Left renal pelvis (tissue), 4 donors: ENCODE measurements at regions not wholly inside any gene's neighbourhood (a gene's known extent, or its start where the extent isn't known, plus 50 kb on each side); places are given as distances from the start of the nearest gene placed in this dataset.

Experiments
- DNase-seq, 4 donors: peaks; one replicate each; pipeline ENCODE4 v3.0.0-alpha.2; 2013; ENCODE audit warnings: low read depth in 4 of 4, low spot score in 3 of 4

DNA sequence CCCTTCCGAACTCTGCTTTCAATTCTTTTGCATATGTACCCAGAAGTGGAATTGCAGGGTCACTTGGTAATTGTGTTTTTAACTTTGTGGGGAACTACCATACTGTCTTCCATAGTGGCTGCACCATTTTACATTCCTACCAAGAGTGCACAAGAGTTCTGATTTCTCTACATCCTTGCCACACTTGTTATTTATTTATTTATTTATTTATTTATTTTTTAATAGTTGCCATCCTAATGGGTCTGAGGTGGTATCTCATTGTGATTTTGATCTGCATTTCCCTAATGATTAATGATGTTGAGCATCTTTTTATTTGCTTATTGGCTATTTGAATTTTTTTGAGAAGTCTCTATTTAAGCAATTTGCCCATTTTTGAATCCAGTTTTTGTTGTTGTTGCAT is 422.4 kb downstream of the PTPRU start:
- no peak for DNase-seq

DNA sequence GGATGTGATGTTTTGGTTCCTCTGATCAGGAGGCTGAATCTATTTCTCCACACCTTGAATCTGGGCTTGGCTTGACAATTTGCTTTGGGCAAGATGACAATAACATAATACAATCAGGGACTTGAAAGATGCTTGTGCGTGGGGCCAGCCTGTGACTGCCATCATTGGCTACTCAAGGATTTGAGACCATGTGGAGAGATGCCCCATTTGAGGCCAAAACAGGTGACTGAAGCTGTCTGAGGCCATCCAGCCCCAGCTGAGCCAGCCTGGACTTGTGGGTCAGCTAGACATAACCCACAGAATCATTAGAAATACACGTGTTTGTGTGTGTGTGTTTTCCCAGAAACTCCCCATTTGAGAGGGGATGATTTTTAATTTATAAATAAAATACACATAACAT is 421.5 kb downstream of the PTPRU start:
- no peak for DNase-seq

DNA sequence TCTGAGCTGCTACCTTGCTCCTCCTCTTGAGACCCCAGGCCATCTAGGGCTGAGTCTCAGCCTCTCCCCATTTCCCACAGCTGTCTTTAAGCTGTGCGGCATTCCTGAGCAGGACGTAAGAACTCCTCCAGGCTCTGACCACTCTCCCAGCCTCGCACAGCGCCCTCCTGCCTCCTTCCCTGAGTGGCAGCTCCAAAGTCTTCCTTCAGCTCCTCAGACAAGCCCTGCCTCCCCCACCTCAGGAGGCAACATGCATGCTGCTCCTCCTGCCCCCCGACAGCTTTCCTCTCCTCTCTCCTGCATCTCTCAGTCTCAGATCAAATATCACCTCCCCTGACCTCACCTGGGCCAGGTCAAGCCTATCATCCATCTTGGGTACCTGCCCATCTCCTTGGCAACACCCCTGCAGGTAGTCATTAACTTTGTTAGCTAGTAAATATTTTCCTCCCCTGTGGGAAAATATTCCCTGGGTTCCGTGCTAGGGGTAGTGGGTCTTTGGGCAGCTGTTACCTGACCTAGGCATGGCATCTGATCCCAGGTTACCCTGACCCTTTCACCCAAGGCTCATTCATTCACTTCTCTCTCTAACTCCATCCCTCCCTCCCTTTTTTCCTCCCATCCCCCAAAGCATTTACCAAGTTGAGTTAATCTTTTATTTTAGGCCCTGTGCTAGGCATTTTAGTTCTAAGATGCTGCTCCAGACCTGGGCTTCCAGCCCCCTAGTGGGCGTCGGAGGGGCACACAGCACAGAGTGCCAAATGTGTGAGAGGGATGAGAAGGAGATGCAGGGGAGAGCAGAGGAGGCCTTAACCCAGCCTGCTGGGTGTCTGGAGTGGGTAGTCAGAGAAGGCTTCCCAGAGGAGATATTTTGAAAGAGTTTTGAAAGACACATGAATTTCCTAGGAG is 419.9 kb downstream of the PTPRU start:
- no peak for DNase-seq

DNA sequence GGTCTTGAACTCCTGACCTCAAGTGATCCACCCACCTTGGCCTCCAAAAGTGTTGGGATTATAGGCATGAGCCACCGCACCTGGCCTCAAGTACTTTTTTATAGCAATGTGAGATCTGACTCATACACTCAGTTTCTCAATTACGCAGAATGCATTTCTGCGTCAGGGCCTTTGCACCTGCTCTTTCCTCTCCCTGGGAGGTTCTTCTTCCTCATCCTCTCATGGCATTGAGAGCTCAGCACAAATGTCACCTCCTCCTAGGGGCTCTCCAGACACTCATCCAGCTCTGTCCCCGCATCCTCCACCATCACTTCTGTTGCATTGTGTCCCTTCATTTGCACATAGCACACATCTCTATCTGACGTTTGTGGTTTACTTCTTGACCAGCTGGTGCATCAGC is 418.8 kb downstream of the PTPRU start:
- DNase-seq: no peak

DNA sequence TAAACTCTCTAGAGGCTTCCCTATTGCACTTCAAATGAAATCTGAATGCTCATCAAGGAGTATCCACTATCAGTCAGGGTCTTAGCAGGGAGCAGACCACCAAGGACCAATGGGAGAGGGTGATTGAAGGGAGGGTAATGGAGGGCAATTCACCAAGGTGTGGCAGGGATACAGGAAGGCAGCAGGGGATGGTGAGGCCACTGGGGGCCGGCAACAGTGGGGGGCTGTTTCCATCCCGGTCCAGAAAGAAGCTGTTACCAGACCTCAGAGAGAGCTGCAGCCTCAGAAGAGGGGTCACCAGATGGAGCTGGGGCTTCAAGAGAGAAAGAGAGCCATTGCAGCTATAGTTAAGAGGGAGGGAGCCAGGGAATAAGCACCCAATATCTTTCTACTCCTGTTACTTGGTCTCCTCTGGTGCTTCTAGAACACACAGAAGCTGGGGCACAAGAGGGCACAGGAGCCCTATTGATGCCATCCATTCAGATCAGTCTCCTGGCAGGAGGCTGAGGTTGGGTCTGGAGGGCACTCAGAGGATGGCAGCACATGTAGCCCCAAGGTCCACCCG is 417.6 kb downstream of the PTPRU start:
- DNase-seq: no peak

DNA sequence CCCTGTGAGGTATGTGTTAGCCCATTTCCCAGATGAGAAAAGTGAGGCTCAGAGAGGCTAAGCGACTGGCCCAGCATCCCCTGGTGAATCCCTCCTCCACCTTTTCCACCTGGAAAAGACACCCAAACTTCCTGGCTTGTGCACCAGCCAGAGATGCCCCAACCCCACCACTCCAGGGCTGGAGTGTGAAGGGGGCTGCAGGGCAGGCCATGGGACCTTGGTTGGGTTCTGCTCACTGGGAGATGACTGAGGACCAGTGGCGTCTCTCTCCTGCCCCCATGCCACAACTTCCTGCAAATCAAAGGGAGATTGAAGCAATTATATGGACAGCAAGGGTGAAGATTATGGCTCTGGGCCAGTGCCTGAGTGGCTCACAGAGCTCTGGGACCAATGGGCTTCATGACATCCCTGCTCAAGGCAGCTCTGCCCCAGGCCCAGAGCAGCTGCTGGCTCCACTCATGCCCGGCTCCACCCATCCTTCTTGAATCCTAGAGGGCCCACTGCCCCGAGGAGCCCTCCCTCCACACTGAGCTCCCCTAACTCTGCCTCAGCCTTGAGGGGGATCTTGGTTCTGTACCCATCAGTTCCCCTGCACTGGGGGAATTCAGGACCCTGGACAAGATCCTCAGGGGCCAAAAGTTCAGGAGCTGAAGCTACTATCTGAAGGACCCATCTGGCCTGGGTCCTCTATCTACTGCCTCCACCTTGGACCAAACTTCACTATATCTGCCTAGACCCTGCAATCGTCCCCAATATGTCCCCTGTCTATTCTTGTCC is 416.9 kb downstream of the PTPRU start:
- no peak for DNase-seq

DNA sequence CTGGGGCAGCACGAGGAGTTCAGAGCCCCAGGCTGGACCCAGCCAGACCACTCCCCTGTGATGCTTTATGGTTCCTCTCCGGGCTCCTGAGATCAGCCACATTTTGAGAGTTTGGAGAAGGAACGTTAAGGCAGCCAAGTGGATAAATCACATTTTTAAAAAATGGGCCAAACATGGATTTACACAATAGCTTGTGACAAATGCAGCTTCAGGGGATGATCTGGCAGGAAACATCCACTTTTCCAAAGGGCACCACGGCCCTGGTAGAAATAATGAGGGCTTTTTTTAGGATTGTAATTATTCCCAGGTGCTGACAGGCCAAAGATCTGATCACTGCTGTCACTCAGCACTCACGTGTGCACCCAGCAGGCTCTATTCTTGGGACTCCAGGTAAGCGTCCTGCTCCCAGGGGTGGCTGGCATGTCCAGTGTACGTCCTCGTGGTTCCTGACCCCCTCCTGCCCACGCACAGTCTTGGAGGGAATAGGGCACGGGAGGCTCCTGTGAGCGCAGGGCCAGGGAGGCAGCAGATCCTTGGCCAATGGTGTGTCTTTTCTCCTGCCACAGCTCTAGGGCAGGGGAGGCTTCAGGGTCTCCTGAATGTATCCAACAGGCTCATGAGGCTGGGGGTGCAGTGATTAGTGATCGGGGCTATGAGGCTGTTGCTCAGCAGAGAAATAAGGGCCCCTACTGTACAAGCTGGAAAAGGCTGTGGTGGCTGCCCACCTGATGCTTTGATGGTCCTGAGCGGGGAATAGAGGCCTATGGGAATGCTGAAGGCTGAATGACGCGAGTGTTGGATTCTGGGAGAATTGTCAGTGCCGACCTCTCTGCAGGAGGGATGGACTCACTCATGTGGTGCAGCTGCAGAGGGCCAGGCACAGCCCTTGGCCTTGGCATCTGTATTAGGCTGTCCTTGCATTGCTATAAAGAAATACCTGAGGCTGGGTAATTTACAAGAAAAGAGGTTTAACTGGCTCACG is 415.7 kb downstream of the PTPRU start:
- no peak for DNase-seq

DNA sequence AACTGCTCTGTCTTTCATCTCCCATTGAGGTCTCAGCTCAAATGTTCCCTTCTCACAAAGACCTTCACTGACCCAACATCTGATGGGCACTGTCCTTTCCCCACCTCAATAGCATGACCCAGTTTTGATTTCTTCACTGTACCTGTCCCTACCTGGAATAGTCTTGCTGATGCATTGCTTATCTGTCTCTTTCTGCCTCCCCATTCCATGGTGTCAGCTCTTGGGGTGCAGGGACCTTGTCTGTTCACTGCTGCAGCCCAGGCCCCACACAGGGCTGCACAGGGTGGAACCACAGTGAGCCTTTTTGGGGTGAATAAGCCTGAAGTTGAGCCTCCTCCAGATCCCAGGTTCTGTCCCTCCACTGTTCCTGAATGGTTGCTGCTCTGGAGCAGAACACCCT is 414.9 kb downstream of the PTPRU start:
- DNase-seq: no peak

DNA sequence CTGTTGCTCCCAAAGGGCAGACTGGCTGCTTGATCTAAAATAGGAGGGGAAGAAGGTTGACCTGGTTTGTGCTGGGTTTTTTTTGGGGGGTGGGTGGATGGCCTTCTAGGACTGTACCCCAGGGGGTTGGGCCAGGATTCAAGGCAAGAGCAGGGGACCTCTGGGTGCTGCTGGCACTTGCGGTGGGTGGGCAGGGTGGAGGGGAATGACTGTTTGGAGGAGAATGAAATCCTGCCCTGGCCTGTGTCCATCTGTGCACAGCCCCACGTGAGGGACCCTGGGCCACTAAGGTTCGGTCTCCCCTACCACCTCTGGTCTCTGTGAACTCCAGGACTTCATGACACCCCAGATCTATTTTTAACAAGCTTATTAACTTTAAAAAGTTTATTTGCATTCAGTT is 414.2 kb downstream of the PTPRU start:
- no peak for DNase-seq

DNA sequence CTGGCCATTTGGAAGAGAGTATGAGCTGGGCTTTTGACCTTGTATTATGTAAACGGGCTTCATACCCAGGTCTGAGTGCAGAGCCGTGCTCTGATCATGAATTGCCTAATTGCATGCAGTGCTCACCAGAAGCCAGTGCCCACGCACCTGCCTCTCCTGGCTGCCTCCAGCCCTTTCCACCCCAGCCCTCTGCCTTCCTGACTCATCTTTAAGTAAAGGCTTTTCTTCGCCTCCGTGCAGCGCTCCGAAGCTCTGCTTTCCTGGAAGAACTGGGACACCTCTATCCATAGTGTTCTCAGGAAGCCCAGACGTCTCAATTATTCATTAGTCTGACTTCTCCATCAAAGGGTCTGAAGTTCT is 413.7 kb downstream of the PTPRU start:
- no peak for DNase-seq

DNA sequence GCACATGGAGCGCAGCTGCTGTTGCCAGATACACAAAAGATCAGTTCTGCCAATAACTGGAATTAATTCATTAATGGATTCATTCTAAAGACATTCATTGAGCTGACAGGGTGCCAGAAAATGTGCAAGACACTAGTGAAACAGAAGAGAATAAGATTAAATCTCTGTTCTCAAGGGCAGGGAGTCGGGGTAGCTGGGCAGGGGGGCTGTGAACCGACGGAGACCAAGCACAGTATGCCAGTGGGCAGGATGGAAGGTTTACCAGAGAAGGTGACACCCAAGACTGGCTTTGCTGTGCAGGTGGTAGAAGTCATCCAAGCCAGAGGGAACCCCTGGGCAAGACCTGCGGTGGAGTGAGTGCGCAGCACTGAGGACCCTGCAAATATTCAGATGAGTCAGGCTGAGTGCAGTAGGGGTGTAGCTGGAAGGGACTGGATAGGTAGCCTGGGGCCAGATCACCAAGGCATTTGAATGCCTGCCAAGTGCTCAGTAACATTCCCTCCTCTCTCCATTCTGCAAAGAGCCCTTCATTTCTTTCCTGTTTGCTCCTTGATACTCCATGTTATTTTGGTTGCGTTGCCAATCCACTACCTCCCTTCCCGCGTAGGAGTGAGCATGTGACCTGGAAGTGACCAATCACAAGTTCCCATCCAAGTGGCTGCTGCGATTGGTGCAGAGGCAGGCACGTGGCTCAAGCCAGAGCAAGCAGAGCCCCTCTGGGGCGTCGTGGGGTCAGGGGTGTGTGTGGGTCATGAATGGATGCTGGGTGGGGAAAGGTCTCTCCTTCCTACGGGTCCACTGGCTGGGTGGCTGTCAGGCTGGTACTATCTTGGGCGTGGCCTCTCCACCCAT is 413.1 kb downstream of the PTPRU start:
- DNase-seq: no peak

DNA sequence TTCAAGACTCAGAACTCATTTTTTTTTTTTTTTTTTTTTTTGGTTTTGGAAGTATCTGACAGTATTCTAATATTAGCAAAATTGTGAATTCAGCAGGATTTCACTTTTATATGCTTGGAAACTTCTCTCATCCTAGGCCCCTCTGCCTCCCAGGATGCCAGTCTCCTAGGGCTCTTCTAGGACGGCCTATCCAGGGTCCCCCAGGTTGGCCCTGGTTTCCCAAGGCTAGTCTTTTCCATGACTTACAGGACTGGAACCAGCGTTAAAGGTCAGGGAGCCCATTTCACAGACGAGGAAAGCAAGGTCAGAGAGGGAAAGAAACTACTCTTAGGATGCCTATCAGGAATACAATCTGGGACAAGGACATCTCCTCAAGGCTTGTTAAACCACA is 412.5 kb downstream of the PTPRU start:
- DNase-seq: no peak

DNA sequence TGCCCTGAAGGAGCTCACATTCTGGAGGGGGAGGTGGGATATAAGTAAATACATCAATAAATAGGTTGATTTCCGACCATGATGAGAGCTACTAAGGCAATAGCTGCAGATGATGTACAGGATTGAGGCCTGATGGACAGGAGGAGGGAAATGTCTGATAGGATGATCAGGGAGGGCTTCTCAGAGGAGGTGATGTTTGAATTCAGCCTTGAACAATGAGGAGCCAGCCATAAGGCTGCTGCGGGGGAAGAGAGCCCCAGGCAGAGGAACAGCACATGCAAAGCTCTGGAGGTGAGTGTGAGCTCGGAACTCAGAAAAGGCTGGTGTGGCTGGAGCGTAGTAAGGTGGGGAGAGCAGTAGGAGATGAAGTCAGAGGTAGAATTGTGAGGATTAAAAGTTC is 411.7 kb downstream of the PTPRU start:
- no peak for DNase-seq

DNA sequence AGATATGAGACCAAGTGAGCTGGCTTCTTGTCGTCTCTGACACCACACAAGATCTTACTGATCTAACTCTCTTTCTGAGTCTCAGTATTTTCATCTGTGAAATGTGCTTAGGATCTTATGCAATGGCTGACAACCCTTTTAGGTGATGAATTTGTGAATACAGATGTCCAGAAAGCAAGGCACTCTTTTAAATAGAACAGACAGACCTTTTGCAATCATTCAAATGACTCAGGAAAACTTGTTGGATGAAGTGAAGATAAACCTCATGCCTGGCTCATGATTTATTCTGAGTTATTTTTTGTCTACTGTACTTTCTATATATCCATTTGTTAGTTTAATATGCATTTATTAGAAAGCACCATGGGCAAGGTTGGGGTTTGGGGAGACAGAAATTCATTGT is 411.3 kb downstream of the PTPRU start:
- DNase-seq: no peak

DNA sequence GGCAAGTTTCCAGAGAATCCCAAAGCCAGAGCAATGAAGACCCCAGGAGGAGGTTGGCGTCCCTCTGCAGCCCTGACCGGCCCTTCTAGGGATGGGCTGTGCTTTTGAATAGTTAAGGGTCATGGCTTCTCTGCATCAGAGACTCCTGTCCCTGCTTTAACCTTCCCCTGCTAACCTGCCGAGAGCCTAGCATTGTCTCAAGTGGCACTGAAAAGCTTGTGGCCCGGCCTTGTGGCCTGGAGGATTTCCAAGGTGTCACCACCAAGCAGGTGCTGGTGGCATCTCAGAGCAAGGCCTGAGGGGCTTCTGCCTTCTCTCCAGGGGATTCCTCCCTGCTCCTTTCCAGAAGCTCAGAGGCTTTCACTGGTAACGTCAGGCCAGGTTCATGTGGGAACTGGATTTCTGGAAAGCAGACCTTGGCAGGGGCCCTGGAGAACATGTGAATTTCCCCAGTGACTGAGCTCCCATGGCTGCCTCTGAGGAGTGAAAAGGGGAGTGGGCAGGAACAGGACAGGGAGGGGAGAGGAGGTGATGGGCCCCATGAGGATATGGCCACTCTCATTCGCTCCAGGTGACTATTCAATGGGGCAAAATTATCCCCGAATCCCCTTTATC is 409.9 kb downstream of the PTPRU start:
- DNase-seq: no peak

DNA sequence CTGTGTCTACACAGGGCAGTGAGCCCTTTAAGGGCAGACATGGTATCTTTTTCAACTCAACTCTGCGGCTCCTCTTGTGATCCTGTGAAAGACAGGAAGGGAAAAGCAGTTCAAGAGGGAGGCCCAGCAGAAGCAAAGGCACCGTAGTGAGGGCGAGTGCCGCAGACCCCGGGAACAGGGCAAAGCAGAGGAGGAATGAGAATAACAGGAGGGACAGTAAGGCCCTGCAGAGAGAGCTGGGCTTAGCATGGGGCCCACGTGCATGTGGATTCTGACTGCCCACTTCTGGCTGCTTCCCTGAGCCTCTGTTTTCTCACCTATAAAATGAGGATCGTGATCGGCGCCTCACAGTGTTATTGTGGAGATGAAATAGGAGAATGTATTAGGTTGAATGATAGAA is 409.3 kb downstream of the PTPRU start:
- DNase-seq: no peak

DNA sequence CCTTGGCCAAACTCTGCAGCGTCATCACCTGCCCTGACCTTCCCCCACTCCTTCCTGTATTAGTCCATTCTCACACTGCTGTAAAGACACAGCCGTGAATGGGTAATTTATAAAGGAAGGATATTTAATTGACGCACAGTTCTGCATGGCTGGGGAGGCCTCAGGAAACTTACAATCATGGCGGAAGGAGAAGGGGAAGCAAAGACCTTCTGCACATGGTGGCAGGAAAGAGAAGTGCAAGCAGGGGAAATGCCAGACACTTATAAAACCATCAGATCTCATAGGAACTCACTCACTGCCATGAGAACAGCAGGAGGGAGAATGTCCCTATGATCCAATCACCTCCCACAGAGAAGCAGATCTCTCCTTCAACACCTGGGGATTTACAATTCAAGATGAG is 408.5 kb downstream of the PTPRU start:
- DNase-seq: no peak

DNA sequence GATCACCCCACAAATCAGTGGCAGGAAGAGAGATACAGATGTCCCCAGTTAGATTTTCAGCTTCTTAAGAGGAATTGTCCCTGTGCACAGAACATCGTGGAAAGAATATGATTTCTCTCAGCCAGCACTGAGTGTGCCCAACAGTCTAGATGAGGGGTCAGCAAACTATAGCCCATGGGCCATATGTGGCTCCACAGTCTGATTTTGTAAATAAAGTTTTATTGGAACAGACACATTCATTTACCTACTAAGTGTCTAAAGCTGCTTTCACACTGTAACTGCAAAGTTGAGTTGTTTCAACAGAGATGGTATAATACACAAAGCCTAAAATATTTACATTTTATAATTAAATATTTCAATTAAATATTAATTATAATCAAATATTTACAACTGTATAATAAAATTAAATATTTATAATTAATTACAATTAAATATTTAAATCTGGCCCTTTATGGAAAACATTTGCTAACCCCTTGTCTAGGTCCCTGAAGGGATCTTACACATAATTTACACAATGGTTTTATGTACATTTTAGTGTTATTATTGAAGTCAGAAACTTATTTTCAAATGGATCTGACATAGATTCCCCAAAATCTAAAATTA is 407.6 kb downstream of the PTPRU start:
- no peak for DNase-seq

DNA sequence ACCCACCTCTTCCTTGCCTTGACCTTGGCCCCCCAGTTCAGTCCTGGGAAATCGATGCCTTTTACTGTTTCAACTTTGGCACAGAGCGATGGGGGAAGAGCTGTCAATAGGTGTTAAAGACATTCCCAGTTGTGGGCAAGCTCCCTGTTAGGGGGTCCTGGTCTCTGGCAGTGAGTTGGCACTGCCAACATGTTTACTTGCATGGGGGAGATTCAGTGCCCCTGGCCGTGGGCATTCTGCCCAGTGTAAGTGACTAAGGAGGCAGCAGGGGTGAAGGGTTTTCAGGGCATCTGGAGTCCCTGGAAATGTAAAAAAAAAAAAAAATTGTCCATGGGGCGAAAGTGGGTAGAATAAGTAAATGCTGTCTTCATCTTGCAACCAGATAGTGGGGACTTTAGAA is 407.0 kb downstream of the PTPRU start:
- DNase-seq: no peak
